HG03139 (cell line): ENCODE measurements at regions not wholly inside any gene's neighbourhood (a gene's known extent, or its start where the extent isn't known, plus 50 kb on each side); places are given as distances from the start of the nearest gene placed in this dataset.

Experiments used
- ATAC-seq: cut with Tn5 transposase; IDR thresholded peaks from one replicate; pipeline ENCODE4 v1.9.1; 2021; ENCODE audit not compliant: unreplicated experiment

DNA sequence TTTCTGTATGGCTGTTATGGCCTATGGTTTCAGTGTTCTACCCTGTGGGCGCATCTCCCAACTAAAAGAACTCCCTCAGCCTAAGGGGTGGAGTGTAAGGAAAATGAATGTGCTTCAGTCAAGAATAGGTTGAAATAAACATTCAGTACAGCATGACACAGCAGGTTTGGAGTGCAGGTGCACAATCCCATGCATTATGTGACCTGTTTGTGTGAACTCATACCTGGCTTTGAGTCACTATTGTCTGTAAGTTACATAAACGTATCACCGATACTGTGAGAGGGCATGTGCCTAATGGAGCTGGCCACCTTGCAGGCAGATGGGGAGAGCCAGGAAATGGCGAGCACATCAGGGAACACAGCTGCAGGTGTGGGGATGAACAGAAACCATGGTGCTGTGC is 216.0 kb downstream of the DSEL start:
- no peak for ATAC-seq

DNA sequence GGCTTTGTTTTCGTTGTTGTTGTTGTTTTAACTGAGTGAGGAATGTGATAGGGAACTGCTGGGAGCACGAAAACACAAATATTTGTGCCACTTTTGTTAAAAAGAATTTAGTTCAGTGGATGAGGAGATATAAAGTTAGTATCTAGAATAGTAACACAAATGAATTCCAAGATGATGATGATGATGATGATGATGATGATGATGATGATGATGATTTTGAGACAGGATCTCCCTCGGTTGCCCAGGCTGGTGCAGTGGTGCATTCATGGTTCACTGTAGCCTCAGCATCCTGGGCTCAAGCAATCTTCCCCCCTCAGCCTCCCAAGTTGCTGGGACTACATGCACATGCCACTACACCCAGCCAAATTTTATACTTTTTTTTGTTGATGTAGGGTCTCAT is 223.7 kb downstream of the DSEL start:
- no peak for ATAC-seq

DNA sequence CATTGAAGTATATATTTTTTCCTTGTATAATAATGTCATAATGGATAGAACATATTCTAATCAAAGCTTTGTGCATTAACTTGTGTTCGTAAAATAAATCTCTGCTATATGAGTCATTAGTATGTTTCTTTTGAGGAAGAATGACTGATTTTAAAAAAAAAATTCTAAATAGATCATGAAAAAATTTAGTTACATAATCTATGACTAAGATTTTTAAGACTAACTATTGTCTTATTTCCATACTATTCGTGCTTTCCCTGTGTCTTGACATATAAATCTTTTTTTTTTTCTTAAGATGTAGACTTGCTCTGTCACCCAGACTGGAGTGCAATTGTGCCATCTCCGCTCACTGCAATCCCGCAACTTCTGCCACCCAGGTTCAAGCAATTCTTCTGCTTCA is 226.1 kb downstream of the DSEL start:
- ATAC-seq, result no peak

DNA sequence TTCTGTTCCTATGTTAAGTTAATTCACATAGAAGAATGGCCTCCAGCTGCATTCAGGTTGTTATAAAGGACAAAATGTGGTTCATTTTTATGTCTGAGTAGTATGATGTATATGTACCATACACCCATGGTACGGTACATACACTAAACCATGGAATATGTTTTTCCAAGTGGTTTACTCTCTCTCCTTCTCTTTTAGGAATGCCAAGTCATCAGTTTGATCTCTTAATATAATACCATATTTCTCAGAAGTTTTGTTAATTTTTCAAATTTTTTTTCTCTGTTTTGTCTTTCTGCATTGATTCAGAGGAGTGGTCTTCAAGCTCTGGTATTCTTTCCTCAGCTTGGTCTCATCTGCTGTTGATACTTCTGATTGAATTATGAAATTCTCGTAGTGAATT is 230.9 kb downstream of the DSEL start:
- ATAC-seq, result no peak

DNA sequence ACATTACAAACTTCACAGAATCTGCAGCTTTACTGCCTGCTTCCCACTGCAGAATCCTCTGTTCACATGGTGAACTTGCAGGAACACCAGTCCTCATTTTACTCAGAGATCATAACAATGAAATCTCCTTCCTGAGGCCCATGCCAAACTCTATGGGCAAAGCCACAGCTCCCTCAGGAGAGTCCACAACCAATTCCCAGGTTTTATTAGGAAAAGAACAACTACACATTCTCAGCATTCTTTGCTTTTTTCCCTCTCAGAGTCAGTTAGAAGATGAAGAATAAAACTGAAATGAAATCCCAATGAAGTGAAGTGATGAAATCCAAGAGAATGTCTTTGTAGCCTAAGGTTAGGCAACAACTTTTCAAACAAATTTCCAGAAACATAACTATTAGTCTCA is 233.7 kb downstream of the DSEL start:
- ATAC-seq, result no peak

DNA sequence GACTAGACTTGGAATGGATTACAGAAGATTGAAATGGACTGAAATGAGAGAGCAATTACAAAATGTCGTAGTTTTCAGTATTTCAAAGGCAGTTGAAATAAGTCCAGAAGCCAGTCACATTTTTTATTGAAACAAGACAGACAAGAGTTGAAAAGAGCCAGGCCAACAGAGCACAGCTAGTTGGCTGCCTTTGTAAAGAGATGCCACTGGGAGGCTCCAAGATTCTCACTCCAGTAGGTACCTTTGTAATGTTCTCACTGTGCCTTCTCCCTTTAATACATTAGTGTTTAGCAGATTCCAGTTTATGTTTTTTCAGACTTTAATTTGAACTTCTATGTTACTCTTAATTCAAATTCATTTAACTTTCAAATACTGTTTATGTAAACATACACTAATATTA is 234.8 kb downstream of the DSEL start:
- no peak for ATAC-seq

DNA sequence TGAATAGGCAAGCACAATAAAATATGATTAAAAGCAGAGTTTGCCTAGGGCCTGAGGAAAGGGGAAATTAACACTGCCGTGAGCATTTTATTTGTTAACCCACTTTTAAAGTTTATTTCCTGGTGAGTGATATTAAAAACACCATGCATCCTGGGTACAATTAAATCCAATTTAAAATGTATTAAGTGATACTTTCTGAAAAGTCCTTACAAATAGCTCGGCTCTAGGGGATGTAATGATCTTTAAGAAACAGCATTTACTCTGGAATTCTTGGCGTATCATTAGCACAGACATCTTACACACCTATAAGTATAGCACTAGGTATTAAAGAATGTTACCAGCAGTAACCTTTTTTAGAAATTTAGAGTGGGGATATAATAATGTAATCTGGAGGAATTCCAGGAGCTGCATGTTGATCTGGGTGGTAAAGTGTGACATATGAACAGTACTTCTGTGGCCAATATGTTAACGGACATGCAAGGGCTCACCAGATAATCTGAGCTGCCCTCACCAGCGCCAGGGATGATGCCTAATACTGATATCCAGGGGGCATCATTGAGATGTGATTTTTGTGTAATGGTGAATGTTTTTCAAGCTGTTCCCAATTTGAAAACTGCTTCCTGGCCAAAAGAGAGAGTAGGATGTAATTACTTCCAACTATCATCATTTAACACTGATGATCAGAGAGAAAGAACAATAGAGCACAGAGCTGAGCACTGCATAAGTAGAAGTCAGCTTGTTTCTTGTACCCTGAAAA is 235.9 kb downstream of the DSEL start:
- ATAC-seq, result no peak

DNA sequence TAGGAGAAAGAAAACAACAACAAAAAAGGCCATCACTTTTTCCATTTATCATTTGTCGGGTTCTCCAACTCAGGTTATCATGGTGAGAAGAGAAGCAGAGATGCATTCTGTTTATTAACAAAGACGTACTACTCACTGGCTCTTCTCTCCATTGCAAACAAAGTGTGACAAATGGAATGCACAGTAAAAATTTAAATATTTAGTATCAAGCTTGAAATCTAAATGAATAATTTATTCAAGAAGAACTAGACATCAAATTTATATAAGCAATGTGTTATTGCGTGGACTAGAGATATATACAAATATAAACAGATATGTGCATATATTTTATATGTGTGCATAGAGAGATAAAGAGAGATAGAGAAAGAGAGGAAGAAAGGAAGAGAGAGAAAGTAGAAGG is 236.5 kb downstream of the DSEL start:
- no peak for ATAC-seq

DNA sequence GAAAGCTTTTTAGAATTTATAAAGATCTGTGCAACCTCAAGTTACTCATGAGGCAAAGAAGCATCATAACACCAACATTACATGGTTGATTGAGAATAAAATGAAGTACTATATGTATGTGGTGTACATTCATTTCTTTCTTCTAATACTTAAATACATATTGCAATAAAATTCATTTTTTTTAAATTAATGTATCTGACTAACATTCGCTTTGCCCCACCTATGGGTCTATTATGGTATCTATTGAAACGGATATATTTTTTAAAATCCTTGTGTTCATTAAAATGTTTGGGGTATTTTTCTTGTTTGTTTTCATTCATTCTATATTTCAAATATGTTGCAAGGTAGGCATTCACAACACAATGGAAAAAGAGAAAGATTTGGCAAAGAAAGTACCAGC is 237.5 kb downstream of the DSEL start:
- ATAC-seq, result no peak

DNA sequence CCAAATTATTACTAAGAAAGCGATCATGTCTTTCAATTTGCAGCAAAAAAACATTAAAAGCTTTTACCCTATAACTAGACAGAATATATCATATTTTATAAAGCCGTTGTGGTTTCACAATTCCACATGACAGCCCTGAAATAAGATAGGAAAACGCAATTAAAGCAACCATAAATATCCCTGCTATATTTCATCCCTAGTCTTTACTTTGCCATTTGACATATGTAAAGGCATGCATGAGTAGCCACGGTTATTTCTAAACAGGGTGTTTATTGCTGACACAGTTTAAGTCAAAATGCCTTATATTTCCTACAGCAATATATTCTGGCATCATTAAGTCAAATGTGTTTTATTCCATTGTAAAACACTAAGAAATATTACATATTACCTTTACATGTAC is 239.9 kb downstream of the DSEL start:
- no peak for ATAC-seq

DNA sequence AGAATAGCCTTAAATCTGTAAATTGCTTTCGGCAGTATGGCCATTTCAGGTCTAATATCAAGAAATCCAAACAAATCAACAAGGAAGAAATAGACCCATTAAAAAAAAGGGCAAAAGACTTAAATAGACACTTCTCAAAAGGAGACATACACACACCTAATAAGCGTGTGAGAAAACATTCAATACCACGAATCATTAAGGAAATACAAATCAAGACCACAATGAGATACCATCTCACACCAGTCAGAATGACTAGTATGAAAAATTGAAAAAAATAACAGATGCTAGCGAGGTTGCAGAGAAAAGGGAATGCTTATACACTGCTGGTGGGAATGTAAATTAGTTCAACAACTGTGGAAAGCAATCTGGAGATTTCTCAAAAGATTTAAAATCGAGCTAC is 243.2 kb downstream of the DSEL start:
- ATAC-seq, result no peak

DNA sequence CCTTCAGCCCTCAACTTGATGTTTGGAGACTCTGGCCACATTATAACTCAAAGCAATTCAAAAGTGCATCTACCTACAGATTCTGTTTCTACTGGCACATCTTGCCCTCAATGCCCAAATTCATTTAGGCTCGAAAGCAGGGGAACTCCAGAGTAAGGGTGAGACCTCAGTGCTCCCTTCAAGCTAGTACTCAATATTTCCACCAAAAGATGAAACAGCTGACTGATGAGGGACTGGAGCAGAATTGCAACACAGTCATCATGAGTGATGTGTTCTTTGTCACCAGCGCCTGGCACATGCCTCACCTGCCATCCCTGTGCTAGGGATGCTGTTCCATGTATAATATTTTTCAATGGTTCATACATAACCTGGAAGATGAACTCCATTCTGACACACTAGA is 247.3 kb downstream of the DSEL start:
- no peak for ATAC-seq

DNA sequence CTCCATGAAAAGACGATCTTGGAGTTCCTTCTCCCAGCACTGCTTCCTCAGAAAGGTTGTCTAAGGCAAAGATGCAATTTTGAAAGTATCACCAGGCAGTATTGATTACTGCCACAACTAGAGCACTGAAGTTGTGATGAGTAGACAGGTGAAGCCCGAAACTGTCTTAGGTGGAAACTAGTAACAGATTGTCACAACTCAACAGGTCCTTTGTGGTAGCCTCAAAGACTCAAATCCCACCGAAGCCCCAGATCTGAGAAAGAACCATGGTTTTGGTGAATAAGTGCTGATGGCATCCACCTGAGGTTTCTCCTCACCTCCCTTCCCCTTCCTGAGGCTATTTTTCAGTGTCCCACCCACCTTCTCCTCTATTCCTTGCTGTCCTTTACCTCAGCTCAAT is 248.0 kb downstream of the DSEL start:
- no peak for ATAC-seq

DNA sequence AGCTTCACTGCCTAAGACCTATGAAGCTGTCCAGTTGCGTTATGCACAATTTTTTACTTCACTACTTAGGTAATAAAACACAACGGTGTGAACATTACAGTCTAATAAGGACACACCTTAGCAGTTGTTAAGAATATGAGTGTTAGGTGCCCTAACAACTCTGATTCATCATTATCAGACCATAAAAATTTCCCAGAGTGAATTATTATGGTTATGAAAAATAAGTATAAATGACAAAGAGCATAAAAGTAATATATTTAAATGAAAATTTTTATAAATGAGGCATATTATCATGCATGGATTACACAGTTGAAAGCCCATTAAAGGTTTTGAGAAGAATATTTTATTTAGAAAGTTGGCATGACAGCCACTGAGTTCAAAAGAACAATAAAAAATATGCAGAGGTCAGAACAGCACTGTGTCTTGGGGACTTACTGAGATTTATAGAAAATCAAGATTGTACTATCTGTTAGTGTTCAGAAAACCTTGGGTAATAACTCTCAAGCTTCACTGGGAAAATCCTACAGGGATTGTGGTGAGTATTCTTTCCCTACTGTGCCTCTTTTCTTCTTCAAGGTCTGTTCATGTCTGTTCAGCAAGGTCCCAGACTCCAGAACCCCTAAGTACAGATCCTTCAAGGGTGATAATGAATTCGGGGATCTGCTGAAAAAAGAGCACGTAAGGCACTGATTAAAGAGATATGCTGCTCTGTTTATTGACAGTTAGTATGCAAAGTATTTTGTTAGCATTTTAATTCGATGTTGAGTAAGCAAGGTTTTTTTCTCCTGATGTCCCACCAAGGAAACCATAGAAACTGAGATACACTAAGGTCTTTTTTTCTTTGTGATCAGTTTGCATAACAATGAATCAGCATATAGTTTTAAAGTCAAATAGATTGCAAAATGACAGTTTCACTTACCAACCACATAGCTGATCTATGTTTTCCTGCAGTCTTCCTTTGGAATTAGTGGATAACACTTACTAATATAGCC is 250.0 kb downstream of the DSEL start:
- no peak for ATAC-seq

DNA sequence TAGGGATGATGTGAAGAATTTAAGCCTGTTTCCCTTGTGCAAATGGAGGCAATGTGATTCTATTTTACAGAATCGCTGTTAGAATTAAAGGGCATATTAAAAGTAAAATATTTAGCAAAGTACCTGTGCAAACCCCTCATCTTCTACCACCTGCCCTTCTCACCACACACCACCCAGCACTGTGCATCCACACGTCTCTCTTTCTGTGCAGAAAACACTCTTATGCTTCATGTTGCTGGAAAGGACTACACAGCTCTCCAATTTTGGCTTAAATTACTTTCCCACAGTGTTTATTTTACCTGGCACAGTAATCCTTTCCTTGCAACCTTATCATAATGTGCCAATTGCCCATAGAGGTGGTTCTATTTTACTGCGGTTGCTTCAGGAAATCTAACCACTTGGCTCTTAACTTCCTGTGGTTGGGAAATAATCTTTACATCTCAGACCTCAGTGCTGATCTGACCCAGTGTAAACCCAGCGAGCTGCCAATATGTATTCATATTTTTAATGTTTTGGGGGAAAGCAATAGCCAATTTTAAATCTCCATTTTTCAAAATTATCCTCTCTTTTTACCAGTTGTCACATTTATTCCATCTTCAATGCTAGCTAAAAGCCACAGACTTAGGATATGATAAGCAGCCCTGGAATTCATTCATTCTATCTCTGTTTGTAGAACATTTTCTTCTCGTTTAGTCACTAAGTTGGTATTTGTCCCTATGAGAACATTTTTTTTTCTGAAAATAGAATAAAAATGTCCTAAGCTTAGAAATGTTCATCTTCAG is 250.9 kb downstream of the DSEL start:
- ATAC-seq, result no peak

DNA sequence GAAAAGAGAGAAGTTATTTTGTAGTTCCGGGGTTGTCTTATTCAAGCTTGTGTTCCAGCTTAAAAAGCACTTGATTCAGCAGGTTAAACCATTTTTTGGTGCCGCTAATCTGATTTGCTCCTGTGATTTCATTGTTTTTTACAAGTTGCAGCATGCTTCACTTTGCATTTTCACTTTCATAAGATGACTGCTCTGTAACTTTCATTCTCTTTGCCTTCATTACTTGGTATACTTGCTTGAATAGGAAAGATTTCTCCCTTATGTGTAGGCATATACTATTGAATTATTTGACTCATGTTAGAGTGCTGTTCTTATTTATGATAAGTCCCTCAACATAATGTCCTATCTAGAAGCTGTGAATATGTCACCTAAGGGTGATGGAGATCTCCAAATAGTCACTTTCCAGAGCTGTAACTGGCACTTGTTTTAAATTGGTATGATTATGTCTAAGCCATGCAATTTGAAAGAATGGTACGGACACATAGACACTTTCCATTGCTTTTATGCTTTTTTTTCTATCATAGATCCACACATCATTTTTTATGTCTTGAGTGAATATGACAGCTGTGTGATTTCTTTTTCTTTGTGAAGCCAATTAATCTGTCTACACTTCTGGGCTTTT is 254.5 kb downstream of the DSEL start:
- ATAC-seq, result no peak

DNA sequence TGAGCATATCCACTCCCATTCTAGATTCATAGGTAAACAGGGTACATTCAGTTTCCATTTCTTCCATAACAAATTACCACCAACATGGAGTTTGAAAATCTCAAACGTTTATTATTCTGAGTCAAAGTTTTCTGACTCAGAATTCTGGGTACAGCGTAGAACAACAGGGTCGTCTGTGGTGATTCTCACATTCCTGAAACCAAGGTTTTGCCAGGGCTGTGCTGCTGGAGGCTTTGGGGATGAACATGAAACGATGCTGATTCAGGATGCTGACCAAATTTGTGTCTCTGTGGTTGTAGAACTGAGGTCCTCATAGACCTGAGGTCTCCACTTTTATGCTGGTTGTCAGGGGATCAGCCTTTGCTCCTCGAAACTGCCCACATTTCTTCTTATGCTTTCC is 255.7 kb downstream of the DSEL start:
- no peak for ATAC-seq

DNA sequence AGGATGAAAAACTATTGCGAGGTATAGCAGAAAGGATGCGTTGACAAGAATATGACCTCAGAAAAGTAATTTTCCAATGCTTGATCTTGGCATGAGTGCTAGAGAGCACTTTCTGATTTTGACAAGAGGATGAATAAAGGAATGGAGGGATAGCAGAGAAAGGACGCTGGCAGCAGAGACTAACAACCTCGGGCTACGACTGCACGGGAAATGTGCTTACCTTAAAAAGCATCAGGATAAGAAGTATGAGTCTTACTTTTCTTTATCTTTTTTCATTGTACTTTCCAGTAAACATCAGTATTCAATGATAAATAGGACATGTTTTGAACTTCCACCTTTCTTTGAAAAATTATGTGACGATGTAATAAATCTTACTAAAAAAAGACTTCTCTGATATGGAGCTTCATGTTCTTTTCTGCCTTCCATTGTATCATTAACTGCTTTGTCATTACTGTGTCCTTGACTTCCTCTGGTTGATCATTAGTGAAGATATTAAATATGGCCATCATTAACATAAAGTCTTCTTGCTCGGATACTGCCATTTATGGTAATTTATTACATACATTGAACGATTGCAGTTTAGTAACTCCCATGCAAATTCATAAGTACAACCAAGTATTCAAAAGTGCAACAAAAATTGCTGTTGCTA is 265.6 kb downstream of the DSEL start:
- ATAC-seq, result no peak

DNA sequence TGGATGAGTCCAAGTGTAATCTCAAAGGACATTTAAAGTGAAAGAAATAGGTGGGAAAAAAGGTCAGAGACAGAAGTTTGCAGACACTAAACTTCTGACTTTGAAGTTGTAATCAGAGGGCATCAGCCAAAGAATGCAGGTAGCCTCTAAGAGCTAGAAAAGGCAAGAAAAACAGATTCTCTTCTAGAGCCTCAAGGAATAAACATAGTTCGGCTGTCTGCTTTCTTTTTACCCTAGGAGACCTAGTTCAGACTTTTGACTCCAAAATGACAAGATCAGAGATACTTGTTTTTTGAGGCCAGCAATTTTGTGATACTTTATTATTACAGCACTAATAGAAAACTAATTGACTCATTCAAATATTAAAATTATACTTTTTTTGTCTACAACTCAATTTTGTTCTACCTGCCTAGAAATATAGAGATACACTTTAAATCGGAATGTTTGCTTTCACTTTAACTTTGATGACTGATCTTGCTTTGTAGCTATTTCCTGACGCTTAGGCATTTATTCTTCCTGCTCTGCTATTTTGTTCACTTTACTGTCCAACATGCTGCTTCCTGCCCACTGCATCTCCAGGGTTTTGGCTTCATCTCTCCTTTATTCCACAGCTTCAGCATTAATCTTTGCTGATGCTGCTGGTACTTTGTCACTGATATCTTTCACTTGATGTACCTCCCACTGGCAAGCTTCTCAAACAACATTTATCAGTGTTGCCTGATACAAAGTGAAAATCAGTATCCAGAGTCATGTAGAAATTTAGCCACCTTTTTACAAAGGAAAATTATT is 272.5 kb downstream of the DSEL start:
- no peak for ATAC-seq

DNA sequence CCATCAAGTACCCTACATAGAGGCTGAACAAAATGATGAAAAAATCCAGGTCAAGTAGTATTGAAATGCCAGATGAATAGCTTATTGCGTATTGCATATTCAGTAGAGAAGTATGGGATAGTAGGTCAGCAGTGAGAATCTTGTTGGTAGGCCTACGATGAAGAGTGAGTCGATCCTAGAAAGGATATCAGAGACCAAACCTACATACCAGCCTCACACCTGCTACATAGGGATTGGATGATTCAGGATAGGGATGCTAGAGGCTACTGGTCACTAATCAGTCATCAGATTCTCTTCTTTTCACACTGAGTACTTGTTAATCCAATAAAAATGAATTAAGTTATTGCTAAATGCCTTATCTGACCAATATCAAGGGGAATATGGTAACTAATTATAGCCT is 274.5 kb downstream of the DSEL start:
- no peak for ATAC-seq
